Parathyroid adenoma (tissue), 2 donors: ENCODE measurements at regions not wholly inside any gene's neighbourhood (a gene's known extent, or its start where the extent isn't known, plus 50 kb on each side); places are given as distances from the start of the nearest gene placed in this dataset.

Experiments used
- H2AFZ ChIP-seq: fragments of 300-600 bp; sonication (generic); one replicate; pipeline ENCODE4 v1.7.0; 2017; ENCODE audit warnings: antibody characterized with exemption, mild to moderate bottlenecking
- H3K27ac ChIP-seq: fragments of 300-600 bp; sonication (generic); one replicate; pipeline ENCODE4 v1.7.0; 2017
- H3K27me3 ChIP-seq: fragments of 300-600 bp; sonication (generic); one replicate; pipeline ENCODE4 v1.7.0; 2017; ENCODE audit warnings: low read length; ENCODE audit not compliant: control insufficient read depth, insufficient read depth
- H3K36me3 ChIP-seq: fragments of 300-600 bp; sonication (generic); one replicate; pipeline ENCODE4 v1.7.0; 2017; ENCODE audit warnings: low read length; ENCODE audit not compliant: control insufficient read depth, insufficient read depth
- H3K4me1 ChIP-seq: fragments of 300-600 bp; sonication (generic); one replicate; pipeline ENCODE4 v1.7.0; 2017; ENCODE audit warnings: control low read depth
- H3K4me2 ChIP-seq: fragments of 300-600 bp; sonication (generic); one replicate; pipeline ENCODE4 v1.7.0; 2017; ENCODE audit warnings: low read length
- H3K4me3 ChIP-seq: fragments of 300-600 bp; sonication (generic); one replicate; pipeline ENCODE4 v1.7.0; 2017; ENCODE audit warnings: low read depth, low read length
- H3K79me2 ChIP-seq: fragments of 300-600 bp; sonication (generic); one replicate; pipeline ENCODE4 v1.7.0; 2017; ENCODE audit warnings: control low read depth
- H3K9ac ChIP-seq: fragments of 300-600 bp; sonication (generic); one replicate; pipeline ENCODE4 v1.7.0; 2017; ENCODE audit warnings: mild to moderate bottlenecking
- H3K9me3 ChIP-seq: fragments of 300-600 bp; sonication (generic); one replicate; pipeline ENCODE4 v1.7.0; 2017; ENCODE audit warnings: low read length; ENCODE audit not compliant: control insufficient read depth
- TF ChIP-seq, protein P1 (sequence below): fragments of 300-600 bp; sonication (generic); IDR thresholded peaks from one replicate; pipeline ENCODE4 v1.7.0; 2017; ENCODE audit warnings: antibody characterized with exemption, mild to moderate bottlenecking
- donor health status: primary hyperparathyroidism.

- Histone ChIP-seq H3K9ac (no peak overlapping the region), H3K27me3 (no peaks in the 10 kb centered on the region), H3K79me2 (no peaks in the 10 kb centered on the region), H3K4me2 (no peak overlapping the region), H3K36me3 (no peaks in the 10 kb centered on the region), H3K9me3 (no peaks in the 10 kb centered on the region), H3K4me1 (no peaks in the 10 kb centered on the region), H2AFZ (no peak overlapping the region), H3K4me3 (no peak overlapping the region), H3K27ac (no peak overlapping the region)
- TF ChIP-seq, protein P1, sequence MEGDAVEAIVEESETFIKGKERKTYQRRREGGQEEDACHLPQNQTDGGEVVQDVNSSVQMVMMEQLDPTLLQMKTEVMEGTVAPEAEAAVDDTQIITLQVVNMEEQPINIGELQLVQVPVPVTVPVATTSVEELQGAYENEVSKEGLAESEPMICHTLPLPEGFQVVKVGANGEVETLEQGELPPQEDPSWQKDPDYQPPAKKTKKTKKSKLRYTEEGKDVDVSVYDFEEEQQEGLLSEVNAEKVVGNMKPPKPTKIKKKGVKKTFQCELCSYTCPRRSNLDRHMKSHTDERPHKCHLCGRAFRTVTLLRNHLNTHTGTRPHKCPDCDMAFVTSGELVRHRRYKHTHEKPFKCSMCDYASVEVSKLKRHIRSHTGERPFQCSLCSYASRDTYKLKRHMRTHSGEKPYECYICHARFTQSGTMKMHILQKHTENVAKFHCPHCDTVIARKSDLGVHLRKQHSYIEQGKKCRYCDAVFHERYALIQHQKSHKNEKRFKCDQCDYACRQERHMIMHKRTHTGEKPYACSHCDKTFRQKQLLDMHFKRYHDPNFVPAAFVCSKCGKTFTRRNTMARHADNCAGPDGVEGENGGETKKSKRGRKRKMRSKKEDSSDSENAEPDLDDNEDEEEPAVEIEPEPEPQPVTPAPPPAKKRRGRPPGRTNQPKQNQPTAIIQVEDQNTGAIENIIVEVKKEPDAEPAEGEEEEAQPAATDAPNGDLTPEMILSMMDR = no peak
These were observed 456.2 kb upstream of the NECTIN3 start for GRCh38 chr3:110615454-110615853.

- H3K79me2 ChIP-seq = no peaks in the 10 kb centered on the region
- H2AFZ ChIP-seq = no peak overlapping the region
- H3K4me3 ChIP-seq = no peak overlapping the region
- no peaks in the 10 kb centered on the region for H3K27me3 ChIP-seq
- H3K36me3 ChIP-seq = no peaks in the 10 kb centered on the region
- no peaks in the 10 kb centered on the region for H3K4me1 ChIP-seq
- H3K9ac ChIP-seq = no peak overlapping the region
- H3K9me3 ChIP-seq = no peaks in the 10 kb centered on the region
- TF ChIP-seq, protein P1 = no peak
- H3K27ac ChIP-seq = no peak overlapping the region
- no peak overlapping the region for H3K4me2 ChIP-seq
These were observed 452.9 kb upstream of the NECTIN3 start for GRCh38 chr3:110618512-110619226.

- Histone ChIP-seq H3K27me3 (no peaks in the 10 kb centered on the region), H3K4me2 (no peak overlapping the region), H3K27ac (no peak overlapping the region), H3K36me3 (no peaks in the 10 kb centered on the region), H3K79me2 (no peaks in the 10 kb centered on the region), H3K4me3 (no peak overlapping the region), H3K9ac (no peak overlapping the region), H3K9me3 (no peaks in the 10 kb centered on the region), H2AFZ (no peak overlapping the region), H3K4me1 (no peaks in the 10 kb centered on the region)
- TF ChIP-seq, protein P1 = no peak
These were observed 451.5 kb upstream of the NECTIN3 start for GRCh38 chr3:110620118-110620517.

- Histone ChIP-seq H3K4me1 (no peaks in the 10 kb centered on the region), H3K9me3 (no peaks in the 10 kb centered on the region), H3K4me2 (no peak overlapping the region), H3K36me3 (no peaks in the 10 kb centered on the region), H3K9ac (no peak overlapping the region), H3K27ac (no peak overlapping the region), H2AFZ (no peak overlapping the region), H3K4me3 (no peak overlapping the region), H3K79me2 (no peaks in the 10 kb centered on the region), H3K27me3 (no peaks in the 10 kb centered on the region)
- TF ChIP-seq, protein P1 = no peak
These were observed 448.0 kb upstream of the NECTIN3 start for GRCh38 chr3:110623571-110623970.

DNA sequence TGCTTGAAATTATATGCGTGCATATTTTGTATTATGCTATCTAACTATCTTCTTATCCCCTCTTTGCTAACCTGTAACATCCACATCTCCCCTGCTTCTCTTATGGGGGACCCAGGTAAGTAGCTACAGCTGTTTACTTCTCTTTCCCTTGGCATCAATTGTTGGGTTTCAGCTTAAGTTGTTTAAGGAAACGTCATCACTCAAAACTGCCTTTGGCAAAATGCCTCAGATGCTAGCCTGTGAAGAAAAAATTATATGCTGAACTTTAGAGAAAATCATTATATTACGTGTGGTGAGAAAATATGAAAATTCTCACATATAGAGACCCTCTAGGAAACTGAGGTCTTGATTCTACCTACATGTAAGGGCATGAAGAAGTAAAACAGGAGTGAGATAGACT, 447.0 kb upstream of the NECTIN3 start:
- H3K36me3 ChIP-seq = no peaks in the 10 kb centered on the region
- no peaks in the 10 kb centered on the region for H3K4me1 ChIP-seq
- no peak overlapping the region for H3K4me2 ChIP-seq
- H3K27me3 ChIP-seq = no peaks in the 10 kb centered on the region
- no peak overlapping the region for H3K27ac ChIP-seq
- H2AFZ ChIP-seq = no peak overlapping the region
- no peak overlapping the region for H3K9ac ChIP-seq
- H3K9me3 ChIP-seq = no peaks in the 10 kb centered on the region
- H3K4me3 ChIP-seq = no peak overlapping the region
- H3K79me2 ChIP-seq = no peaks in the 10 kb centered on the region
- TF ChIP-seq, protein P1 = no peak
